ENCODE measurements at regions not wholly inside any gene's neighbourhood (a gene's known extent, or its start where the extent isn't known, plus 50 kb on each side); places are given as distances from the start of the nearest gene placed in this dataset.

DNA sequence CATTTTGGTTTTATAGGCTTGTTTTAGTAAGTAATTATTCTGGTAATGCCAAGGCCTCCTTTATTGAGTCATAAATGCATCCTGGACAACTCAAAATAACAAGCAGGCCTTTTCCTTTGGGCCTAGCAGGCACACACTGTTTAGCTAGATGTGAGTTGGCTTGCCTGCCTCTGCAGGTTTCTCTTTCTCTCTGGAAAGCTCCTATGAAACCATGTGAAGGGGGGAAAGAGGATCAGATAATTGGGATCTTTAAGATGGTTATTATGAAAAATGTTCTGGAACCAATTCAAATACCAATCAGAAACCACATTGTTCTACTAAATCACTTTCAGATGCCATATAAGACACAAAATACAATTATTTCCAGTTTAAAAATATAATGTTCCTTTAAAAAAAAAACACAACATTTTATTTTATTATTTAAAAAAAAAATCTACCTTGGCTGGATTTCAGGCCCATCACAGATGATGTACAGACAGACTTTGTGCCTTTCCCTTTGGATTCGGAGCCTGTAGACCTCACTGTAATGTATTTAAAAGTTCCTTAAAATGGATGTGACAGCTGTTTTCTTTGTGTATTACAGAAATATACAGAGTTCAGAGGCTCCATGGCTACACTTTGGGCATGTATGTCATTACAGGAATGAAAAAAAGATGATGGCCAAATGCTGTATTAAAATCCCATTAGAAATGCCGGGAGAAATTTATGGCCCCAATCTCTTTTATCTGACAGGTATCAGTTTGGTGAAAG lies 80.2 kb downstream of the NTMT2 start:
- H3K4me3 ChIP-seq, result no peak overlapping the region
- H3K36me3 ChIP-seq, result no peaks in the 10 kb centered on the region
- DNase-seq, result no peak
- H3K27me3 ChIP-seq, result no peaks in the 10 kb centered on the region
- no peaks in the 10 kb centered on the region for H3K9me3 ChIP-seq
- H3K27ac ChIP-seq, result no peak overlapping the region
- intact Hi-C loops (cut with DNase I), result no loop called here
- H3K4me1 ChIP-seq (ENCODE audit: insufficient read depth), result peaks cover 5% of the 10 kb centered on the region
- 75 to 92% (median 88%) methylated on average over 2 of the region's 2 CpGs for WGBS, 3 donors
- no peak for TF ChIP-seq POLR2A (IDR thresholded peaks at IDR 0.05)

DNA sequence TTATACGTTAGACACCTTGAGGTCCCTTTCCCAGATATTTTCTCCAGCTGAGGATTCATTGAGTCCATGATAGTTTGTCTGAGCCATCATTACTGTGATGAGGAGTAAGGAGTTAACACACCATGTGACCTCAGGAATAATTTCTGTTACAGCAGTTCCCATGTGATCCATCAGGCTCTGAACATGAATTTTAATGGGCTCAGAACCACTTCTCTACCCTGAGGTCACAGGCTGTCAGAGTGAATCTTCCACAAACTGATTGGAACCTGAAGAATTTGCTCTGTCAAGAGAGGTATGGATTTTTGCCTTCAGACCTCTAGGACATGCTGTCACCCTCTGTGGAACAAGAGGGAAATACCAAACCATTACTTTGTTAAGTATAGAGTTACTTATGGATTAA lies 81.0 kb downstream of the NTMT2 start:
- 79 to 87% (median 82%) methylated on average over 1 of the region's 1 CpG for WGBS, 3 donors

DNA sequence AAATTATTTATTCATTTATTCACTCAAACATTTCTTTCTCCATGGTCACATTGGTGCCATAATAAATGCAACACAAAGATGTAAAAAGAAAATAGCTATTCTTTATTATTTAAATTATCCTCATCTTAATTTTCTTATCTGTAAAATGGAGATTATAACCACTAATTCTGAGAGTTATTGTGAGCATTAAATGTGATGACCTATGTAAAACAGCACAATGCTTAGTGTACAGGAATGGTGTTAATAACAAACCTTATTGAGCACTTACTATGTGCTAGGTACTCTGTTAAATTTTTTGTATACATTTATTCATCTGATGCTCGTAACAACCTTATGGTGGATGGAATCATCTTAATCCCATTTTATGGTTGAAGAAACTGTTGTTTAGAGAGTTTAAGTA lies 84.6 kb downstream of the NTMT2 start:
- Histone ChIP-seq H3K4me1 (ENCODE audit: insufficient read depth) (peaks cover 2% of the 10 kb centered on the region), H3K27ac (no peak overlapping the region), H3K4me3 (no peak overlapping the region), H3K36me3 (no peaks in the 10 kb centered on the region), H3K9me3 (no peaks in the 10 kb centered on the region), H3K27me3 (no peaks in the 10 kb centered on the region)
- intact Hi-C loops (cut with DNase I), result no loop called here
- TF ChIP-seq POLR2A (IDR thresholded peaks at IDR 0.05), result no peak
- TF ChIP-seq EP300 (IDR thresholded peaks at IDR 0.05), result no peak
- TF ChIP-seq, protein P1, sequence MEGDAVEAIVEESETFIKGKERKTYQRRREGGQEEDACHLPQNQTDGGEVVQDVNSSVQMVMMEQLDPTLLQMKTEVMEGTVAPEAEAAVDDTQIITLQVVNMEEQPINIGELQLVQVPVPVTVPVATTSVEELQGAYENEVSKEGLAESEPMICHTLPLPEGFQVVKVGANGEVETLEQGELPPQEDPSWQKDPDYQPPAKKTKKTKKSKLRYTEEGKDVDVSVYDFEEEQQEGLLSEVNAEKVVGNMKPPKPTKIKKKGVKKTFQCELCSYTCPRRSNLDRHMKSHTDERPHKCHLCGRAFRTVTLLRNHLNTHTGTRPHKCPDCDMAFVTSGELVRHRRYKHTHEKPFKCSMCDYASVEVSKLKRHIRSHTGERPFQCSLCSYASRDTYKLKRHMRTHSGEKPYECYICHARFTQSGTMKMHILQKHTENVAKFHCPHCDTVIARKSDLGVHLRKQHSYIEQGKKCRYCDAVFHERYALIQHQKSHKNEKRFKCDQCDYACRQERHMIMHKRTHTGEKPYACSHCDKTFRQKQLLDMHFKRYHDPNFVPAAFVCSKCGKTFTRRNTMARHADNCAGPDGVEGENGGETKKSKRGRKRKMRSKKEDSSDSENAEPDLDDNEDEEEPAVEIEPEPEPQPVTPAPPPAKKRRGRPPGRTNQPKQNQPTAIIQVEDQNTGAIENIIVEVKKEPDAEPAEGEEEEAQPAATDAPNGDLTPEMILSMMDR (IDR thresholded peaks at IDR 0.05), result no peak
- WGBS, 3 donors, result 94 to 96% (median 94%) methylated on average over 1 of the region's 1 CpG
- DNase-seq, result no peak

More for the DNA sequence above, 81.0 kb downstream of the NTMT2 start:
- H3K27me3 ChIP-seq, result no peaks in the 10 kb centered on the region
- intact Hi-C loops (cut with DNase I), result no loop called here
- no peak overlapping the region for H3K27ac ChIP-seq
- no peaks in the 10 kb centered on the region for H3K9me3 ChIP-seq
- DNase-seq, result no peak
- H3K36me3 ChIP-seq, result no peaks in the 10 kb centered on the region
- H3K4me1 ChIP-seq (ENCODE audit: insufficient read depth), result peaks cover 3% of the 10 kb centered on the region
- H3K4me3 ChIP-seq, result no peak overlapping the region
- TF ChIP-seq EP300 (IDR thresholded peaks at IDR 0.05) (no peak), POLR2A (IDR thresholded peaks at IDR 0.05) (no peak)
- TF ChIP-seq, protein P1 (IDR thresholded peaks at IDR 0.05), result no peak

DNA sequence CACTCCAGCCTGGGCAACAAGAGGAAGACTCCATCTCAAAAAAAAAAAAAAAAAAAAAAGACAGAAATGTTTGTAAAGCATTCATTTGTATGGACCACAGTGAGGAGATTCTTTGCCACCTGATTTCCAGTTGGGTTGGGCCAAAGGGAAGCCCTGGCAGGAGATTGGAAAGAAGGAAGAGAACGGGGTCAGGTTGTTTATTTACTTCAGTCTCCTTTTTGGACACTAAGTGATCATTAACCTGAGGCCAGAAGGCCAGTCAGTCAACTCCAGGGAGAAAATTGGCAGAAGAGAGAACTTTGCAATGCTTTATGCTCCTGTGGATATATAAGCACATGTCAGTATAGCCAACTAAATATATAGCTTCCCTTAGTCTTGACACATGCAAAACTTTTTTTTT lies 85.9 kb downstream of the NTMT2 start:
- H3K4me1 ChIP-seq (ENCODE audit: insufficient read depth), result no peaks in the 10 kb centered on the region
- 66 to 84% (median 83%) methylated on average over 1 of the region's 1 CpG for WGBS, 3 donors
- no peak overlapping the region for H3K4me3 ChIP-seq
- no peak for DNase-seq
- TF ChIP-seq POLR2A (IDR thresholded peaks at IDR 0.05) (no peak), EP300 (IDR thresholded peaks at IDR 0.05) (no peak)
- TF ChIP-seq, protein P1 (IDR thresholded peaks at IDR 0.05), result no peak
- no peaks in the 10 kb centered on the region for H3K36me3 ChIP-seq
- intact Hi-C loops (cut with DNase I), result no loop called here
- no peaks in the 10 kb centered on the region for H3K9me3 ChIP-seq
- no peak overlapping the region for H3K27ac ChIP-seq
- no peaks in the 10 kb centered on the region for H3K27me3 ChIP-seq

DNA sequence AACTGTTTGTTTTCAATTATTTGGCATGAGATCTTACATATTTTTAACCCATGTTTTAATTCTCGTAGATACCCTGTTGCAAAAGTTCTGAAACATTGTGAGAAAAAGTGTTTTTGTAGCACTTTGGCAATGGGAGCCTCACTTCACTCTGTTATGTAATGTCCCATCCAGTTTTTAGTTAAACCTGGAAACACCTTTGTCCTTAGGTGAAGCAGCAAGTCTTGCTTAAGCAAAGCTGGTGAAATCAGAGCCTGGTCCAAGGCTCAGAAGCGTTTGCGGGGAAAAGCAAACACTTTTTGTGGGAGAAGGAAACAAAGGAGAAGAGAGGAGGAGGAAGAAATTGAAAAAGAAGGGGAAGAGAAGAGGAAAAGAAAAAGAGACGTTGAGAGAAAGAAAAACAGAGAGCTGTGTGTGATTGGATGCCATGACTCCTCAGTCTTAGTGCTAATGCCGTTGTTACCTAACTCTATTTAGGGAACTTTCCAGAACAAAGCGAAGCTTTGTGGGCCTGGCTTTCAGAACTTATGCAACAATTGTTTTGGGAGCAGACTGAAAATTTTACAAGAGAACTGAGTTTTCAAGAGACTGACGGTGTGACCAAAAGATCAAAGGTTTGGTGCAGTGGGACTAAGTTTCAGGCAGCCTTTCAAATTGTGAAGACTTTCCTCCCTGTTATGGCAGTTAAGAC lies 93.1 kb downstream of the NTMT2 start:
- Histone ChIP-seq H3K27me3 (no peaks in the 10 kb centered on the region), H3K36me3 (no peaks in the 10 kb centered on the region), H3K4me1 (ENCODE audit: insufficient read depth) (no peaks in the 10 kb centered on the region), H3K4me3 (no peak overlapping the region), H3K9me3 (no peaks in the 10 kb centered on the region), H3K27ac (no peak overlapping the region)
- DNase-seq, result no peak
- 72 to 78% (median 75%) methylated on average over 7 of the region's 7 CpGs for WGBS, 3 donors
- TF ChIP-seq, protein P1 (IDR thresholded peaks at IDR 0.05), result no peak
- TF ChIP-seq POLR2A (IDR thresholded peaks at IDR 0.05), result no peak
- TF ChIP-seq EP300 (IDR thresholded peaks at IDR 0.05), result no peak
- intact Hi-C loops (cut with DNase I), result no loop called here
